ENCODE measurements at regions not wholly inside any gene's neighbourhood (a gene's known extent, or its start where the extent isn't known, plus 50 kb on each side); places are given as distances from the start of the nearest gene placed in this dataset.

- ChIA-PET POLR2A (no interaction called here), CTCF (no interaction called here)
- Histone ChIP-seq H2AFZ (ENCODE audit: low read depth, low read length) (no peak overlapping the region), H3K27ac (ENCODE audit: insufficient read depth, low read depth, low read length) (no peak overlapping the region), H3K4me3 (replicated peaks in 1 of 3; ENCODE audit: insufficient read depth in 1 of 3, low read depth in 1 of 3, low read length in 3 of 3) (no peak overlapping the region), H4K20me1 (replicated peaks; ENCODE audit: control insufficient read depth, extremely low read depth, insufficient read depth, low read length) (no peaks in the 10 kb centered on the region), H3K4me2 (ENCODE audit: insufficient read depth, low read length) (no peak overlapping the region), H3K27me3 (ENCODE audit: control insufficient read depth in 2 of 2, insufficient read depth in 2 of 2, low read length in 2 of 2) (no peaks in the 10 kb centered on the region), H3K9ac (replicated peaks; ENCODE audit: extremely low read depth, insufficient read depth, low read length) (no peak overlapping the region), H3K4me1 (ENCODE audit: control insufficient read depth, extremely low read depth, insufficient read depth, low read length) (no peaks in the 10 kb centered on the region), H3K36me3 (ENCODE audit: control insufficient read depth in 2 of 2, extremely low read depth in 1 of 2, insufficient read depth in 2 of 2, low read length in 2 of 2) (no peaks in the 10 kb centered on the region), H3K9me3 (replicated peaks; ENCODE audit: control insufficient read depth, insufficient read depth, low read length) (no peaks in the 10 kb centered on the region), H3K79me2 (ENCODE audit: control insufficient read depth, insufficient read depth, low read length) (no peaks in the 10 kb centered on the region), H3K9me1 (replicated peaks; ENCODE audit: control insufficient read depth, extremely low read depth, insufficient read depth, low read length) (no peaks in the 10 kb centered on the region)
- DNase-seq (ENCODE audit: low read depth, low spot score) = no peak
- dilution Hi-C loops (cut with MboI; ENCODE audit: extremely low pct_ligation_motif_present, low sequenced_read_pairs) (no loop called here), intact Hi-C loops (cut with micrococcal nuclease) (no loop called here)
- TF ChIP-seq JUN (IDR thresholded peaks at IDR 0.05; ENCODE audit: borderline replicate concordance, insufficient read depth, insufficient read length, low read depth) (no peak), POLR2AphosphoS5 (IDR thresholded peaks at IDR 0.05; ENCODE audit: insufficient read depth, low read depth, low read length) (no peak), FOS (IDR thresholded peaks at IDR 0.05; ENCODE audit: borderline replicate concordance, insufficient read depth, low read length) (no peak), CTCF (IDR thresholded peaks at IDR 0.05; ENCODE audit: extremely low read depth in 1 of 2, insufficient read depth in 1 of 2, low read depth in 1 of 2, low read length in 2 of 2) (no peak), MYC (IDR thresholded peaks at IDR 0.05; ENCODE audit: low read depth, low read length) (no peak), MAX (IDR thresholded peaks at IDR 0.05; ENCODE audit: insufficient read depth, insufficient read length) (no peak), GATA2 (IDR thresholded peaks at IDR 0.05; ENCODE audit: insufficient read depth, insufficient read length, low read depth, low read length) (no peak), EZH2 (IDR thresholded peaks at IDR 0.05; ENCODE audit: borderline replicate concordance, low read depth, low read length, severe bottlenecking) (no peak), POLR2A (IDR thresholded peaks at IDR 0.05; ENCODE audit: low read depth, low read length) (no peak)
- FAIRE-seq = no peak
- BruUV-seq (replicated peaks) = no TSS peak
Observed at GRCh38 chr13:22893204-22893603, 287.6 kb upstream of the SGCG start.

Data from endothelial cell of umbilical vein (primary cell).